ENCODE measurements at regions not wholly inside any gene's neighbourhood (a gene's known extent, or its start where the extent isn't known, plus 50 kb on each side); places are given as distances from the start of the nearest gene placed in this dataset.

- TF ChIP-seq RAD21 (IDR thresholded peaks at IDR 0.05 in 1 of 2, conservative IDR thresholded peaks at IDR 0.05 in 1 of 2; ENCODE audit: low read depth in 2 of 2, low read length in 2 of 2) = no peak
- TF ChIP-seq CBX8 (IDR thresholded peaks at IDR 0.05; ENCODE audit: borderline replicate concordance, low read depth, low read length) = no peak
- TF ChIP-seq, protein P1, sequence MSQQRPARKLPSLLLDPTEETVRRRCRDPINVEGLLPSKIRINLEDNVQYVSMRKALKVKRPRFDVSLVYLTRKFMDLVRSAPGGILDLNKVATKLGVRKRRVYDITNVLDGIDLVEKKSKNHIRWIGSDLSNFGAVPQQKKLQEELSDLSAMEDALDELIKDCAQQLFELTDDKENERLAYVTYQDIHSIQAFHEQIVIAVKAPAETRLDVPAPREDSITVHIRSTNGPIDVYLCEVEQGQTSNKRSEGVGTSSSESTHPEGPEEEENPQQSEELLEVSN (IDR thresholded peaks at IDR 0.05) = no peak
Measured at GRCh38 chr3:194080436-194080835, 55.5 kb upstream of the HES1 start (continued).

Measured in H1 (cell line).